HG02571 (cell line): ENCODE measurements at regions not wholly inside any gene's neighbourhood (a gene's known extent, or its start where the extent isn't known, plus 50 kb on each side); places are given as distances from the start of the nearest gene placed in this dataset.
"Not testable (repeated sequence)": the region's sequence is repeated elsewhere in the genome, so short reads cannot be mapped to it uniquely, and the experiment has no call there.

ENCODE experiments used
- ATAC-seq: cut with Tn5 transposase; IDR thresholded peaks from one replicate; pipeline ENCODE4 v1.9.1; 2021; ENCODE audit warnings: mild to moderate bottlenecking, moderate library complexity; ENCODE audit not compliant: unreplicated experiment

DNA sequence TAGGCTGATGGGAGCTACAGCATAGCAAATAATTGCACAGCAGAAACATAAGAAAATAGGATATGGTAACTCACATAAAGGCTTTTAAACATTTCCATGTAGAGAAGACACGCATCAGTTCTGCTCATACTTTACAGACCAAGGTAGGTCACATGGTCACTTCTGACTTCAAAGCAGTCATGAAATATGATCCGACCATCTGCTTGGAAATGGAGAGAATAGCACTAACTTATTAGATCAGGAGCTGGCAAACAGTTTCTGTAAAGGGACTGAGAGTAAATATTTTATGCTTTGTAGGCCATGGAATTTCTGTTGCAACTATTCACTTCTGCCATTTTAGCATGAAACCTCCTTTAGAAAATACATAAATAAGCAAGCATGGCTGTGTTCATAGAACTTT lies 936.6 kb upstream of the FANCL start:
- no peak for ATAC-seq

GRCh38 chr2:59176737-59177136 lies 935.6 kb upstream of the FANCL start:
- no peak for ATAC-seq

DNA sequence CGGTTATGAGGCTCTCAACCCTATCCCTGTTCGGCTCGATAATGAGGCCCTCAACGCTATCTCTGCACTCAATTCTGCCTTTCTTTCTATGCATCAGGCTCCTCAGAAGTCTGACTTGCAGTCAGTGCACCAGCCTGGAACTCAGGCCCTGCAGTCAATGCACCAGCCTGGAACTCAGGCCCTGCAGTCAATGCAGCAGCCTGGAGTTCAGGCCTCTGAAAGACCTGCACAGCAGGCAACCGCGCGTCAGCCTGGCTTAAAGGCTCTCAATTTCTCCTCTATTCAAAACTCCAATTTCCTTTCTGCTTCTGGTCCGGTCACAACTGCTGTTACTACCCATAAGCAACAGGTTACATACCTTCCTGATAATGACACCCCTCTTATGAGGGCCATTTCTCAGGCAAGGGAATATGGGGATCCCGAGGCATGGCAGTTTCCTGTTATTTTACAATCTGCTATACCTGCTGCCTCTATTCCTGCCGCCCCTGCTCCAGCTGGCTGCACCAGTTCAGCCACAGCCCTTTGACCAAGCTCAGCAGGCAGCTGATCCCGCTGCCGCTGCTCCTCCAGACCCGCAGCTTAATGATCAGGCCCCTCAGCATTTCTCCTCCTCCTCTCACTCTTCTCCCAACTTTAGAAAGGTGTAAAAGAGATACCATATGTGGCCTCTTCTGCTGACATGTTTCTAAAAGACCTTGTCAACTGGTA lies 933.6 kb upstream of the FANCL start:
- ATAC-seq: no peak

- no peak for ATAC-seq
These were observed 932.2 kb upstream of the FANCL start for GRCh38 chr2:59173325-59173724.

GRCh38 chr2:59171019-59171418 lies 929.9 kb upstream of the FANCL start:
- no peak for ATAC-seq

- ATAC-seq: no peak
These were observed 927.6 kb upstream of the FANCL start for GRCh38 chr2:59168766-59169165.

GRCh38 chr2:59167514-59167913 lies 926.4 kb upstream of the FANCL start:
- ATAC-seq: no peak

DNA sequence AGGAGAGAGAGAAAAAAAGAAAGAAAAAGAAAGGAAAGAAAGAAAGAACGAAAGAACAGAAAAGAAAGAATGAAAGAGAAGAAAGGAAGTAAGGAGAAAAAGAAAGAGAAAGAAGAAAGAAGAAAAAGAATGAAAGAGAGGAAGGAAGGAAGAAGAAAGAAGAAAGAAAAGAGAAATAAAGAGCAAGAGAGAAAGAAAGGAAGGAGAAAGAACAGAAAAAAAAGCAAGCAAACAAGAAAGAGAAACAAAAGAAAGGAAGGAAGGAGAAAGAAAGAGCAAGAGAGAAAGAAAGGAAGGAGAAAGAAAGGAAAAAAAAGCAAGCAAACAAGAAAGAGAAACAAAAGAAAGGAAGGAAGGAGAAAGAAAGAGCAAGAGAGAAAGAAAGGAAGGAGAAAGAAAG lies 916.8 kb upstream of the FANCL start:
- not testable (repeated sequence) for ATAC-seq

GRCh38 chr2:59151805-59152204 lies 910.7 kb upstream of the FANCL start:
- ATAC-seq: no peak

DNA sequence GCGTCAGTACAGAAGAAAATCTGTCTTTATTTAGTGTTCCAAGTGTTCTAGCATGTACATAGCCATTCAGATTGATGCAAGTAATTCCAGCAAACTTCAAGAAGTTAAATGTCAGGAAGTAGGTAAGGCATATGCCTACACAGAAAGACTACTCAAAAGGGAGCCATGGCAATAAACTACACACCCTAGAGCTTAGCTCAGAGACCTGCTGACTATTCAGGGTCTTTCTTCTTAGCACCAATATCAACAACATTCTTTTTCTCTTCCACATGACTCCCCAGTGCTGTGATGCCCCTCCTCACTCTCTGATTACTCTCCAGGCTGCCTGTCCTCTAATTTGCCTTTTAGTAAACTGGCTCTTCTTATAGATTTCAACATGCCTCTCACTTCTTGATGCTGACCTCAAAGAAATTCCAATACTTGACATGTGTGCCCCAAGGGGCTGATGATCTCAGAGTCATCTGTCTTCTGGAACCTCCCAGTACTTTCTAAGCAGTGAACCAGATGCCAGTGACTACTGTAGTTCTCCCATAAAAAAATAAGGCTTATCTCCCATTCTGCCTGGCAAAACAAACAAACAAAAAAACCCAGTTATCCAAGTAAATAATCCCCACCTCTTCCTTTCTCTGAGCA lies 909.2 kb upstream of the FANCL start:
- ATAC-seq: no peak

DNA sequence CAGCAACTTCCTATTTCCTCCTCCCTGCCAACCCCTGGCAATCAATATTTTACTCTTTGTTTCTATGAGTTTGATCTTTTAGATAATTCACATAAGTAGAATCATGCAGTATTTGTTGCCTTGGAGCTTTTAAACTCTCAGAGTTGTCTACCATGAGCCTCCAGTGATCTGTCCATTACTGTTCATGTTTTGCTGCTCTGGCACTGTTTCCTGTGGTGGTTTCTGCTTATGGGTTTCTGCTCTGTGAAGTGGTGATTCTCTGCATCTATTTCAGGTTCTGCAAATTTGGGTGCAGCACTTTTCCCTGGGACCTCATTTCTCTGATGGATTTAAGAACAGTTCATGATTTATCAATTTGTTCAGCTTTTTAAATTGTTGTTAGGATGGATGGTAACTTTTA lies 908.1 kb upstream of the FANCL start:
- ATAC-seq: no peak

- no peak for ATAC-seq
These were observed 871.1 kb upstream of the FANCL start for GRCh38 chr2:59112258-59112657.

DNA sequence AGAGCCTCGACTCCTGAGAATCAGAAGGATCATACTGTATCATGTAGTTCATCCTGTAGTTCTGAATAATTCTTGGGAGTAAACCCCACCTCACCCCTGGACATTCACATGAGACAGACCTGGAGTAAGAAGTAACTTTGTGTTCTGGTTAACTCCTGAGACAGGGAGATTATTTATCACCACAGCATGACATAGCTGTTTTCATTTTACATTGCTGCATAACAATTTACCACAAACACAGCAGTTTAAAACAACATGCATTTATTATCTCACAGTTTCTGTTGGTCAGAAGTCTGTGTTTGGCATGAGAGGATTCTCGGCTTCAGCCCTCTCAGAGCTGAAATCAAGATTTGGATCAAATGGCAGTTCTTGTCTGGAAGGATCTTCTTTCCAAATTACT lies 855.8 kb upstream of the FANCL start:
- no peak for ATAC-seq

DNA sequence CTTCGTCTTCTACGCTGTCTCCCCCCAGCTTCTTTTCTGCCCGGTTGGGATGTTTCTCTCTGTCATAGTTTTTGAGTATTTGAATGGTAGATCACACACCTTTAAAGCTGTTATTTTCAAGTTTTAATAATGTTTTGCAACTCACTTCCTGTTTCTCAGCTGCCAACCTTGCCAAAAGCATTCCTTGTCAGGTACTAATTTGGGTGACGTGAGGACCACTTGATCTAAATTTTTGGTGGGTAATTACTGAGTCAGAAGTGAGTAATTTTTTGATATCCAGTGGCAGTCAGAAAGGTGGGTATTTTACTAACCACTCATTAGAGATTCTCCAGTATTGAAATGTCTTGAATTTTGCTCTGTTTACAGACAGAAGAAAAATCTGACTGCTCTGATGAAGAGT lies 852.4 kb upstream of the FANCL start:
- no peak for ATAC-seq

- ATAC-seq: no peak
These were observed 843.2 kb upstream of the FANCL start for GRCh38 chr2:59084326-59084725.

- ATAC-seq: no peak
These were observed 842.1 kb upstream of the FANCL start for GRCh38 chr2:59083075-59083828.

DNA sequence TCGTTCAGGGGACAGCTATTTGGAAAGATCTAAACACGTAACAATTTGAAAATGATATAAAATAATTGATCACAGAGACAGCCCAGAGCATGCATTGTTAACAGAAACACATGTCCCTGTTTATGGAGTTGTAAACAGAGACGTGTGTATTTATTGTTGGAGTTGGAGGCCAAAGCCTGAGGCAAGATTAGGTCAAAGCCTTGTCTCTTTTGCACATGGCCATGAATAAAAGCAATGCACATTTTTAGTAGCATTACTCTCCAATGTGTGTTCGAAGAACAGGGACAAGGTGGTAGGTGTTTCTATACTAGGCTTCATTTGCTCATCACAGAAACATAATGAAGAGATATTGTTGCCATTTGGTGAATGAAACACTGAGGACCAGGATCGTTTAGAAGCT lies 841.5 kb upstream of the FANCL start:
- ATAC-seq: no peak

DNA sequence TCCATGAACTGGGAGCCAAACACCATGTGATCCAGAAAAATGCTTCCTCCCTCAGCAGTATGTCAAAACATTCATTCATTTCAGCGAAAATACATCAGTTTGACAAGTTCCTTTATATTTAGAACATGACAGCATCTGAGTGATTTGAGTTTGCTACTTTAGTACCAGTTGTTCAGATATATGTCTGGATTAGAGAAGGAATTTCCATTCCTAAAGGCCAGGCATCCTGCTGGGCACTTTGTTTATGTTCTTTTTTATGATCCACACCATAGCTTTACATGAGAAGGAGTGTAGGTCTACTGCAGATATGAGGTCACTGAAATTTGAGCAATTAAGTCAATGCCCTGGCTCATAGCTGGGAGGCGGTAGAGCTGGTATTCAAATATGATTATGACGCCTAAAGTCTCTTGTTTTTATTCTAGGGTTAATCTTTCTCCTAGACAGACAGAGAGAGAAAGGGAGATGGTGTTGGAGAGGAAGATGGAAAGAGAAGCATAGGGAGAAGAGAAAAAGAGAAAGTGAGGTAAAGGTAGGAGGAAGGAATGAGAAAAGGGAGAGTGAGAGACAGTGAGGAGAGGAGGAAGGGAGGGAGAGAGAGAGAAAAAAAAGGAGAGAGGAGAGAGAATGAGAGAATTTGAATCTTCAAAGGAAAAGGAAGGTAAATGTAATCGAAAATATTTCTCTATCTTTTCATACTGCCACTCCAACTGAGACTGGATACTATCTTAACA lies 839.5 kb upstream of the FANCL start:
- ATAC-seq: no peak

DNA sequence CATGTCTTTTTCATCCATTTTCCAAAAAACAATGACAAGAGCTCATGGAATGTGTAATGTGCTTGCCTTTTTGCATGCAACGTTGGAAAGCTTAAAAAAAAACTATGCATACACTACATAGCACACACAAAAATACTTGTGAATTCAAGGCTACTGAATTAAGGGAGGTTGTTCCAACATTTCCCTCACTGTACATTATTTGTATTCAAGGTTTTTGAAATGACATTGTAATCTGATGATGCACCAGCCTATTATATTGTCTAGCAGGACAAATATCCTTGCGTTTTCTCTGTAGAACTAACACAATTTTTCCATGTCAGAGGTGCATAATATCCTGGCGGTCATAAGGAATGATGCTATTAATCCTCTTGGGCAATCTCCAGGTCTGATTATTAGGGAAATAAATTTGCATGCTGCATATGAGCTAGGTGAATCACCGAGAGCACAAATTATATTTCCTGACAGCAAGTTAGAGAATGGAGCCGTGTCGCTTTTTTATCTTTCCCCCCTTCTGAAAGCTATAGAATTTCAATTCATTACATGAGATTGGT lies 836.9 kb upstream of the FANCL start:
- no peak for ATAC-seq

DNA sequence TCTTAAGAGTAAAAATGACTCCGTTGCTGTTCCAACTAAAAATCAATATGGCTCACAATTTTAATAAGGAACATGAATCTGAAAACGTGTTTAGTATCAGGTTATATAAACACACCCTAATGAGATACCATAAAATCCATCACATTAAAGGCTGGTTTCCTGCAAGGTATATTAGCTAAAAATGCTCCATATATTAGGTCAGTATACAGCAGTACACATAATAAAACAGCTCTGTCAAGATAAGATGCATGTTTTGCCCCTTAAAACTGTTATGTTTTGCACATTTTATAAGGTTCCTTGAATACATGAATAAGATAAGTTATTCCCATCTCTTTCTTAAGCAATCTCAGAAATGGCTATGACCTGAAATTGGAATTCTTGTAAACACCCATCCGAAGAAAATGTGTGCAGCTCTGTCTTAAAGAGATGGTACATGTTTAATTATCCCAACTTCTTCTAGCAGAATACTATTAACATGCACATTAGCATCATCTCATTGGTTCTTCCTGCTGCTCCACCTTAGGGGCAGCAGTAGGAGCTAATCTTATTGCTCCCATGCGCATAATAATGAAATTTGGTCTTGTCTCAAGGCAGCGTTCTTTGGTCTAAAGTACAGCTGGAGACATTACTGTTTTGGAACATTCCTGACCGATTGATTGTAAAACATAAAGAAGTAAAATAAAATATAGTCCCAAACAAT lies 836.1 kb upstream of the FANCL start:
- no peak for ATAC-seq
